NOMO-1 treated with DMSO at 0.1 percent for 48 hours (cell line): ENCODE measurements at regions not wholly inside any gene's neighbourhood (a gene's known extent, or its start where the extent isn't known, plus 50 kb on each side); places are given as distances from the start of the nearest gene placed in this dataset.

Source experiments
- DNase-seq: peaks from one replicate; lab custom pipeline; 2025; ENCODE audit not compliant: unreplicated experiment; lab: John Stamatoyannopoulos, UW

DNA sequence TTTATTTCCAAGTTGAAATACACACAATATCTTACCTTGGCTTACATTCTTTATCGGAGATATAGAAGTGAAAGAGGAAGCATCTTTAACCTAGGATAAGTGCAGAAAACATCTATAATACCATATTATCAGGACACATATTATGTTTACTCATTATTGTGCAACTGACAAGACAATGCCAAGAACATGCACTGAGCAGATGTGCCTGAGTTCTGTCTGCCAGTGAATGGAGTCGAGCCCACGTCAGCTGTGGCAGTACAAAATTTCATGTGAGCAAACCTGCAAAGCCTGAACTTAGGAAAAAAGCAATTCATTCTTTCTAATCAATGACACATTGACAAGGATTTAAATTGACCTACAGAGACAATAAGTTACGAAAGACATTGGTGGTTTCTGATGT is 154.4 kb downstream of the AXIN2 start:
- peak; percentile 21 for DNase-seq

DNA sequence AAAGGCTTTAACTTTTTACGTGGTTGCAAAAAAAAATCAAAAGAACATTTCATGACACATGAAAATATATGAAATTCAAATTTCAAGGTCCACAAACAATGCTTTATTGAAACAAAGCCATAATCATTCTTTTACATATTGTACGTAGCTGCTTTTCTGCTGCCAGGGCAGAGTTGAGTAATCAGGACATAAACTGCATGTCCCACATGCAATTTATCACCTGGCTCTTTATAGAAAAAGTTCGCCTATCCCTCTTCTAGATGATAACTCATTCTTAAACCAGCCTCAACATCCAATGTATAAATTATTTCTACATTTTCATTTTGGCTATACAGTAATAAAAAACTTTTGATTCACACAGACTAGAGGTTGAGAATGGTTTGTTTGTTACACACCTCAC is 154.9 kb downstream of the AXIN2 start:
- DNase-seq, result no peak

DNA sequence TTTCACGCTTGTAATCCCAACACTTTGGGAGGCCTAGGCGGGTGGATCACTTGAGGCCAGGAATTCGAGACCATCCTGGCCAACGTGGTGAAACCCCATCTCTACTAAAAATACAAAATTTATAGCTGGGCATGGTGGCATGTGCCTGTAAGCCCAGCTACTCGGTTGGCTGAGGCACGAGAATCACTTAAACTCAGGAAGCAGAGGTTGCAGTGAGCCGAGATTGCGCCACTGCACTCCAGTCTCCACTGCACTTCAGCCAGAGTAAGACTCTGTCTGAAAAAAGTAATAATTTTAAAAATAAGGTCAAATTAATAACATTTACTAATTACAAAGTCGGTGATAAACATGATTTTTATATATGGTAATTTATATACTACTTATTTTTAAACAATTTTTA is 155.9 kb downstream of the AXIN2 start:
- no peak for DNase-seq

DNA sequence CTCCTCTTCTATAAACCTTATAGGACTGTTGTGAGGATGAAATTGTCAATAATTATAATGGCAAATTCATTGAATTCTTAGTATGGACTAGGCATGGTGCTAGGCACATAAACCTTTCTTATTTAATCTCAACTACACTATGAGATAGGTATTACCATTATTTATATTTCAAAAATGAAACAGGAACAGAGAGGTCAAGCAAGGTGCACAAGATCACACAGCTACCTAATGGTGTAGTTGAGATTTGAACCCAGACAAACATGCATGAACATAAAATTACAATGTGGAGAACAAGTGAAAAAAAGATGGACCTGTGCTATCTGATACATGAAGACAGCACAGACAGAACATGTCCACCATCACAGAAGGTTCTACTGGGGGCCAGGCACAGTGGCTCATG is 156.7 kb downstream of the AXIN2 start:
- DNase-seq, result no peak

DNA sequence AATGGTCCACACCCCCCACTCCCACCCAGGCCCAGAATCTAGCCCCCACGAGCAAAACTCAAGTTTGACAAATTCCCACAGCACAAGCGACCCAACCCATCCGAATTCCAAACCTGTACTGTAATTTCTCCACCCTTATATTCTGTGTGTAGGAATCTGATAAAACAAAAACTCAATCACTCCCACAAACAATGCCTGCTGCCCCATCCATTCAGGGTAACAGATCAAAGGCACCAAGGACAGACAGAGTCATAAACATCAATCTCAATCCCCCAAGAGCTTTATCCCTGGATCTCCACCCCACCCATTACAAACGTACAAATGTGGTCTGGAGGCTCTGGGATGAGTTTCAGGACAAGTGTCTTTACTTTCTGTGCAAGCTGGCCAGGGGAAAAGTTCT is 157.8 kb downstream of the AXIN2 start:
- no peak for DNase-seq

DNA sequence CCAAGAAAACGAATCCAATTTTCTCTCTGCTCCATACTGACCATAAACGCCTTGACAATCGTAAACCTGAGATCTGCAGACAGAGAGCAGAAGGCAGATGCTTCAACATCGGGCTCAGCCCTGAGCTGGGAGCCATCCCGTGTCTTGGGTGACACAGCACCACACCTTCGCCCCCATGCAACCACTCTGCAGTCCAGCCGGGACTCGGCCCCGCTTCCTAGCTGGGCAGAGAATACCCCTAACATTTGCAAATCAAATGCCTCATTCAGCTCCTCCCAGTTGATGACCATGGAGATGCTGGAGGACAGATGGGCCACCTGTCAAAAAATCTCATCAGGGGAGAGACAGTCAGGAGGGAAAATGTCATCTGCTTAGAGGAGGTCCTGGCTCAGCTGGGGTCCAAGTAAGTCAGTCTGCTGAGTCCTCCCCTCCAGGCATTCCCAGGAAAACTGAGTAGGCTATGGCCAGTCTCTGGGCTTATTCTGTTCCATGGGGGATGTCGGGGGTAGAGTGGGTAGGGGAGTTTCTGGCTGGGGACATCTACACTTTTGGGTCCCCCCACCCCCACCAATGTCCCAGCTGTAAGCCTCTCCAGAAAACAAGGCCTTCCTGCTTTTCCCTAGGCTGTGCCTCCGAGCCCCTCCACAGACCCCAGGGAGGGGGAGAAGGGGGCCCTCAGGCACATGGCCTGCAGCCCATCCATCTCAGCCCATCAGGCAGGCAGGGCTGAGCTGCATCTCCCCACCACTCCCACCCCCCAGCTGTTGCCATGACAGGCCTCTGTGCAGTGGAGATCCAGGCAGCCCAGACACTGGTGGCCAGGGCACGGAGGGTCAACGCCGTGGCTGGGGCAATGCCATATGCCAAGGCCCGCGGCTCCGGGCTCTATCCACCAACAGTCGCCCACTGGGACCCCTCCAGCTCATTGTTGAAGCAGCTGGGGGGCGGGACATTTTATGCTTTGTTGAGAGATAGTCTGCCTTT is 158.6 kb downstream of the AXIN2 start:
- no peak for DNase-seq

DNA sequence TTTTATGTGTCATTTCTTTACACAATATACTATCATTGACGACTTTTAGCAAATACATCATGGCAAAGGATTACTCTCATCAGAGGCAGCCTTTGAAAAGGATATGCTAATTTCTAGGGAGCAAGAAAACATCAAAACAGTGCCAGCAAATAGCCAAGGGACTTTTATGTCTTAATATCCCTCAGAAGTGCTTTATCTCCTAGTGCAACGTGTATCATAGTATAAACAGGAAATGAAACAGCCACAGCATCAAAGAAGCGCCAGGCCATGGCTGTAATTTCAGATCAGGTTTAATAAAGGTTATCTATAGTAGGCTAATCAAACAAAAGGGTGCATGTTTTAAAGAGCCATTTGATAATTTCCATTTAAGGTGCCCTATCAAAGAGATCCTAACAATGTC is 159.9 kb downstream of the AXIN2 start:
- DNase-seq, result no peak

DNA sequence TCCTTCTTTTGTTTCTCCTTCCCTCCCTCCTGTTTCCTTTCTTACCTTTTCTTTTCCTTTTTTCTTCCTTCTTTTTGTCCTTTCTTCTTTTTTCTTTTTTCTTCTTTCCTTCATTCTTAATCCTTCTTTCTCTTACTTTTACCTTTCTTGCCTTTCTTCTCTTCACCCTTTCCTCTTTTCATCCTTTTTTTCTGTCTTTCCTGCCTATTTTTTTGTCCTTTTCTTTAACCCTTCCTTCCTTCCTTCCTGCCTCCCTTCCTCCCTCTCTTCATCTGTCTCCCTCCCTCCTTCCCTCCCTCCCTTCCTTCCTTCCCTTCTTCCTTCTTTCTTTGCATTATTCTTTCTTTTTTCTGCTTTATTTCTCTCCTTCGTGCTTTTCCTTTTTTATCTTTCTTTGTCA is 160.7 kb downstream of the AXIN2 start:
- DNase-seq, result no peak

DNA sequence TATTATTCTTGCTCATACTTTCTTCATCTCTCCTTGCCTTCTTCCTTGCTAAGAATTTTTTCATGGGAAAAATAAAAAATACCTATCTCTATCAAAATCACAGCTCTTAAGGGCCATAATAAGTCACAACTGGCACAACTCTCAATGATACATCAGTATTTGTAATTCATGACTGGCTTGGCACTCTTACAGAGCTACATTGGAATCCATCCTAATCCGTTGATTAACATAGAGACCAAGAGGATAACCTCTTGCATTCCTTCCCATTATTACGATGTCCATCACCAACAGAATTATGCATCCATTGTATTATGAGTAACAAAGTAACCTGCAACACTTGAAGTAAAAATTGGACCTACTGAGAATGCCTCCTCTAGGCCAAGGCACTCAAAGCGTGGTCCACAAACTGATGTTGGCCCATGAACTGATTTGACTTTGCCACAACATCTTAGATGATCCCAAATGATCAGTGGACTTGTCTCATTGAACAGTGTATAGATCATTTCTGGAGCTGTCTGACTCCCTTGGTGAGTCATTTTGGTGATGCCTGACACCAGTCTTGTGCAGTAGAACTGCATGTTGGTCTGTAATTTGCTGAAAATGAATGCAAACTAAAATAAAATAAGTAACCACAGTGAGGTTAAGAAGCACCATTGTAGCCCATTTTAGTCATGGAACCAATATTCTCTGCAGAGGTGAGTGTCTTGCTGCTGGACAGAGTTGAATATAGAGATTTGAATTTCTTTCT is 163.2 kb downstream of the AXIN2 start:
- no peak for DNase-seq

DNA sequence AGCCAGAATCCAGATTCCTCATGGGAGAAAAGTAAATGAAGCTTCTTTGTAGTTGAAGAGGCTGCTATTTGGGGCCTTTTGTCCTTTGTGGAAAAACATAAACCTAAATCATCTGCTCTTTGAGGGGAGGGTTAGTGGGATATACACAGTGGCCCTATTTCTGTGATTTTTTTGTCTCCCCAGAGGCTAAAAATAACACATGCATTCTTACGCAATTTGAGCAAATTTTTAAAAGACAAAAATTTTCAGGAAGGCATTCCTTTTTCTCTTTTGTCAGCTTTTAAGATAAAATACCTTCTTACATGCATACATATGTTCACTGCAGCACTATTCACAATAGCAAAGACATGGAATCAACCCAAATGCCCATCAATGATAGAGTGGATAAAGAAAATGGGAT is 165.5 kb downstream of the AXIN2 start:
- DNase-seq, result no peak

DNA sequence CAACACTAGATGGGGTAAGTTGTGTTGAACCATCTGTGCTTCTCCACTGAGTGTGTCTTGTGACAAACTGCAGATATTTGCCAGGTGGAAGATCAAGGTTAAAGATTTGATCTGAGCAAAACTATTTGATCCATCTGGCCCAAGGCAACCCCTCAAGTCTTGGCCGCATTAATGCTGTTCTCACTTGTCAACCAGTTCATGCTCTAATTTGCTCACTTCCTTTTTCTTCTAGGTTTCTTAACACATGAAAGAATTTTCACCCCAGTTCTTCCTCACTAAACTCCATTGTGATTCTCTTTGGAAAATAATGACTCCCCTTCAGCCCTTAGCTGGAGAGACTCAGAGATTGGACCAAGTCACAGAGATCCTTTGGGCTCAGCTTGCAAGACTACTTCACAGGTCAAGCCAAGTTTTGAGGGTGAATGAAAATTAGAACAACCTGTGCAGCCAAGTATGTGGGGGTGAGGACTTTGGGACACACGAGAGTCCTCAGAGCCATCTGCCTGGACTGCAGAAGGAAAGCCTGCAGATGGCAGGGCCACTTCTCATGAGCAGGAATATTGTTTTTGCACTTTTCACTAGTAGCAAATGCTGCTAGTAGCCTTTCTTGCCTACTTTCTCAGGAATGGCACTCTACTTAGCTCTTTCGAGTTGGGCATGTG is 166.5 kb downstream of the AXIN2 start:
- no peak for DNase-seq

DNA sequence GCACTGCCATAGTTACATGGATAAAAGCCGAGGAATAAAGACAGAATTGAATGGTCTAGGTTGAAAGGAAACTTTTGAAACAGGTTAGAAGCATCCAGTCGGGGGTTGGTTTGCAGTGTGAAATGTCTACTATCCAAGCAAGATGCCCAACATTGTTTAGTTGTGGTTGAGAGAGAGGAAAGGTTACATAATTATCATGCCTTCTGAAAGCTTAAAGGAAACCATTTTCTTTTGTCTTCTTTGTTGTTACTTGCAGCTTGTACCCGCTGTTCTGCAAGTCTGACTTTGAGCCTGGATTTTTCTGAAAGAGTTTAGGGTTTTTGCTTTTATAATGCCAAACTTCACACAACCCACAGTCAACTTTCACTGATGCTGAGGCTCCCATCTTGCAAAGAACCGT is 167.9 kb downstream of the AXIN2 start:
- DNase-seq, result no peak

DNA sequence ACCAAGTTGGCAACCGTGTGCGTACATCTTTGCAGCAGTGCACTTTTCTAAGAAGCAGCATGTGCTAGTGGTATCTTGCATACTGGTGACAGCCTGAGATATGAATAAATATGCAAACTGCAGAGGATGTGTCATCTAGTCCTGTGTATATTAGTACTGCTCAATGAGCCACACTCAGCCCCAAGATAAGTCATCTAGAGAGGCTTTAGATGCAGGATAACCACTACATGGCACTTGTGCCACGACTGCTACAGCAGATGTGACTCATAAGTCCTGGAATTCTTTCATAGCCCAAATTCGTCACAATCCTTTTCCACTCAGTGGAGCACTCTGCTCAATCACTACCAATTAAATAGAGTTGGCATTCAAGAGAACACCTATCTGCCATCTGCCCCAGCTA is 171.5 kb downstream of the AXIN2 start:
- DNase-seq, result no peak

DNA sequence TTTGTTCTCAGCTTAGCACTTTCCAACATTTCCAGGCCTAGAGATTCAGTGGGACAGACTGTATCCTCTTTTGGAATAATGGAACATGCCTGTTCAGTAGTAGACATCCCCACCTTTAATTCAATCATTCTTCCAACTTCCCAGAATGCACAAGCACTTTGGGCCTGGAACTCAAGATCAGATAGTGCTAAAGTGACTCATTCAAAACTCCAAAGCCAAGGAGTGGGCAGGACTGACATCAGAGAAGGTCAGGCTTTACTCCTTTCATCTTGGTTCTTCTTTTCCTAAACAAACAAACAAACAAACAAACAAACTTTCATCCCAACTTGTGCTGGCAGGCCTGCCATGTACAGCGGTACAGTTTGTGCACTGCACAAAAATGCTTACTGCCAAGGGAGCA is 172.0 kb downstream of the AXIN2 start:
- DNase-seq, result no peak

DNA sequence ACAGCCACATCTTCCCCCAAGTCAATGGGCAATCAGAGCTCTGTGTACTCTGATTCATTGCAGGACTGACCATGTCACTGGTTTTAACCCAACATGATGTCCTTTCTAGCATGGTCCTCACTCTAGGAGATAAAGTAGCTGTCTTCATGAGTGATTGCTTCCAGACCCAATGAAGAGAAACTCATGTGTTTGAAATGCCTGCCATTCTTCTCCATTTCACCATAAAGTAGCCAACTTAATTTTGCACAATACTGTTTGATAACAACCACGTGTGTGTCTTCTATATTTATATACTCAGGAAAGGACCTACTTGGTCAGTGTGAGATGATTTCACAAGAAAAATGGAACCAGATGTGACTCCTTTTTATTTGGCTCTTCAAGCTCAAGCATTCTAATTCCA is 172.5 kb downstream of the AXIN2 start:
- DNase-seq, result no peak

DNA sequence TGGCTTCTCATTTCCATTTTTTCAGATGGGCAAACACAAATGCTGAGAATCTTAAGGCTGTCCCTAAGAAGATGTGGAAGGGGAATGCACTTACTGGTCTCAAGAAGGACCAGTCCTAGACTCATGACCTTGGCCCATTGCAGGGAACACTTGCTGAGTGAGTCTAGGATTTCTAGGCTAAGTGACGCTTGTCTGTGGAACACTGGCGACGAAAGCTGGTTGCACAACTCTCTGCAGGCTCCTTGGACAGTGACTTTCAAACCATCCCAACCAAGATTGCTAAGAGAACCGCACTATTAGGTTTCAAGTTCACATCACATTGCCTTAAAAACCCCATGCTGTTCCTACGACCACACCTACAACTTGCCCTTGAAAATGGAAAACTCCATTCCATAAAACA is 174.1 kb downstream of the AXIN2 start:
- no peak for DNase-seq

DNA sequence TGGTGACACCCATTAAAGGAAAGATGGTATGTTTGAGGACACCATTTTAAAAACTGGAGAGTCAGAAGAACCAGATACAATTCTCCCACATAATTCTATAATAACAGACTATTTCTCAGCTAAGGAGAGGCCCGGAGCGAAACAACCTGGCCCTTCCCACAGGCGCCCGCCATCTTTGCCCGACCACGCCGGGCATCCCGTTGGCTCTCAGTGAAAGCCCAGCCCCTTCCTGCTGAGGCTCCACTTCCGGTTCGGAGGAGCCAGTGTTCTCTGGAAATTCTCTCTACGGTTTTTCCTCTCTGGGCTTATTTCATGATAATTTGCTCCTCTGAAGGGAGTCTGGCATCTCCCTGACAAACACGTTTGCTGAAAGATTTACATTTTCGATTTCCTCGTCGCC is 175.7 kb downstream of the AXIN2 start:
- no peak for DNase-seq

DNA sequence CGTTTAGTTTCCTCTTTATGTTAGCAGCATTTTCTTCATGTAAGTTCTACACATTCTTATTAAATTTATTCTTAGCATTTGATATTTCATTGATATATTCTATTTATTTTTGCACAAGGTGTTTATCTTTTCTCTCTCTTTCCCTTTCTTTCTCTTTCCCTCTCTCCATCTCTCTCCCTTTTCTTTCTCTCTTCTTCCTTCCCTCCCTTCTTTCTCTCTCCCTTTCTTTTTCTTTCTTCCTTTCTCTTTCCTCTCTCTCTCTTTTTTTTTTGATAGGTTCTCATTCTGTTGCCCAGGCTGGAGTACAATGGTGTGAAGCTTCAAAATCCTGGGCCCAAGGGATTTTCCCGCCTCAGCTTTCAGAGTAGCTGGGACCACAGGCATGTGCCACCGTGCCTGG is 176.4 kb downstream of the AXIN2 start:
- DNase-seq, result no peak

DNA sequence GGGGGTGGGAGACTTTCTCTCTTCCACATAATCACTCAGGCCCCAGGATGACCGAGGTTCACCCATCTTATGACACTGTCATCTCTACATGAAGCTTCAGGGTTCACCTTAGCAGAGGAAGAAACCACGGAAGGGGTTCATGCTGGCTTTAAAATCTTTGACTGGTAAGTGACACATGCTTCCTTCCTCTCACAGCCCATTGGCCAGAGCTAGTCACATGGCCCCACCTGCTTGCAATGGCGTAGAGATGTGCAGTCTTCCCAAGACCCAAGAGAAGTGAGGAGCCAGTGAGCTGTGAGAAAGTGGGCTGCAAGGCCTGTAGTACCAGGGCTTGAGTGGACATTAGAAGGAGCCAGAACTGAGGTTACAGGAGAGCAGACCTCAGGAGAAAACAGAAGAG is 180.3 kb downstream of the AXIN2 start:
- no peak for DNase-seq

DNA sequence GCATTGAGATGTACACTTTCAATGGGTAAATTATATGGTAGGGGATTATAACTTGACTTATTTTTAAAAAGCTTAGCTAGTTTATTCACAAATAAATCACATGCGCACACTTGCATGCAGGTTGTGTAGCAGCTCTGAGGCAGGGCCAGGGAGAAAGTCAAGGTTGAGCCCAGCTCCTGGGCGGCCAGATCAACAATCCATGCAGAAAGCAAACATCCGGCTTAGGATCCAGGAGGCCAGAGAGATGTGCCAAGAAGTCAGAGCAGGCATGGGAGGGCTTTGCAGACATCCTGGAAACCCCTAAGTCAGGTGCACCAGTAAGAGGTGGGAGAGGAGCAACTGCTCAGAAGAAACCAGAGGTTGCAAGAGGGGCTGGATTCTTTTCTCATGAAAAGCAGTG is 186.5 kb downstream of the AXIN2 start:
- DNase-seq, result no peak

DNA sequence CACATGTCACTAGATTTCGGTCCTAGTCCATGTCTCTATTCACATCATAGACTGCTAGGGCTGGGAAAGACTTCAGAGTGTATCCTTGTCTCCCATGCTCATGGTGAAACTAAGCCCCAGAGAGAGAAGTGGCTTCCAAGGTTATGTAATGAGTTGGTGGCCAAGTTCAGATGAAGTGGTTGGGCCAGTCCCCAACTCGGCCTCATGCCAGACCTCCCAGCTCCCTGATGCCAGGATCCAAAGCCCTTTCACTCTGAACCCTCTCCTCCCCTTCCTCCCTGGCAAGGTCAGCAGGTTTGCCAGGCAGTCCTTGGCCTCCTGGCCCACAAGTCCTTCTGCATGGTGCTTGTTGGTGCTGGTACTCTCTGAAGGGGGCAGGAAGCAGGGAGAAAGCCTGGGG is 189.7 kb downstream of the AXIN2 start:
- DNase-seq, result no peak

DNA sequence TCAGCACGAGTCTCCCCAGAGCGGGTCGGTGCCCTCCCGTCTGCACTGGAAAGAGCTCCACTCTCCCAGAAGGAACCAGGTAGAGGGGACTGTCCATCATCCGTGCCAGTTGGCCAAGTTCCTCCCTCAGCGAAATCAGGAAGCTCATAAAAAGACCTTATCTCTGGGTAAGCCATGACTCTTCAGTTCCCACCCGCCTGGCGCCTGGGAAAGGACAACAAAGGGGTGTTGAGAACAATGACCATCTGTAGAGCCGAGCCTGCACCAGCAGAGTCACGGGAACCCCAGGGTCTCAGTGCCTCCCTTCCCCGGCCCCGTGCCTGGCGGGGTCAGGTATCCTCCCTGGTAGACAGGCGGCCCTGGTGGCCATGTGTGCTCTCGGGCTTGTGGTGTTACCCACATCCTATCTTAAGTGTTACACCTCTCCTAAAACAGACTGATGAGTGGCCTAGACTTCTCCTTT is 190.7 kb downstream of the AXIN2 start:
- peak; percentile 16 for DNase-seq
